H1 (cell line): ENCODE measurements at regions not wholly inside any gene's neighbourhood (a gene's known extent, or its start where the extent isn't known, plus 50 kb on each side); places are given as distances from the start of the nearest gene placed in this dataset.

Source experiments
- EZH2 ChIP-seq: fragments of 200-600 bp; sonication (generic); IDR thresholded peaks from 2 replicates; pipeline ENCODE4 v1.7.1; 2012; ENCODE audit warnings: low read depth, mild to moderate bottlenecking, moderate library complexity, low read length, inconsistent platforms; ENCODE audit not compliant: severe bottlenecking
- JUND ChIP-seq: IDR thresholded peaks from 2 replicates; pipeline ENCODE4 v1.6.1; 2011; ENCODE audit warnings: mild to moderate bottlenecking, improper control_type of control experiment, low read length
- POLR2A ChIP-seq, 2 experiments: IDR thresholded peaks; 1 replicate in 1 of 2; 2 replicates in 1 of 2; pipeline ENCODE4 v1.6.1; 2011; ENCODE audit warnings: low read depth in 2 of 2, low read length in 2 of 2, mild to moderate bottlenecking in 2 of 2; ENCODE audit errors: control extremely low read depth in 1 of 2
- POLR2AphosphoS5 ChIP-seq: IDR thresholded peaks from 2 replicates; pipeline ENCODE4 v1.6.1; 2011; ENCODE audit warnings: low read depth, low read length
- SRF ChIP-seq: IDR thresholded peaks from 2 replicates; pipeline ENCODE4 v1.6.1; 2011; ENCODE audit warnings: mild to moderate bottlenecking, low read depth, low read length, moderate library complexity
- TF ChIP-seq, protein P1 (sequence below): IDR thresholded peaks from 2 replicates; pipeline ENCODE4 v1.6.1; 2012; ENCODE audit warnings: inconsistent platforms

- no peak for TF ChIP-seq EZH2
- TF ChIP-seq, protein P1, sequence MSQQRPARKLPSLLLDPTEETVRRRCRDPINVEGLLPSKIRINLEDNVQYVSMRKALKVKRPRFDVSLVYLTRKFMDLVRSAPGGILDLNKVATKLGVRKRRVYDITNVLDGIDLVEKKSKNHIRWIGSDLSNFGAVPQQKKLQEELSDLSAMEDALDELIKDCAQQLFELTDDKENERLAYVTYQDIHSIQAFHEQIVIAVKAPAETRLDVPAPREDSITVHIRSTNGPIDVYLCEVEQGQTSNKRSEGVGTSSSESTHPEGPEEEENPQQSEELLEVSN: no peak
- no peak for TF ChIP-seq SRF
- no peak for TF ChIP-seq POLR2A (IDR thresholded peaks at IDR 0.05; ENCODE audit: control extremely low read depth in 1 of 2, low read depth in 2 of 2, low read length in 2 of 2)
- TF ChIP-seq POLR2AphosphoS5: no peak
- no peak for TF ChIP-seq JUND
Observed at GRCh38 chr2:43070676-43071502, 155.5 kb downstream of the ZFP36L2 start (continued).
